Uterus (tissue), 2 donors: ENCODE measurements at regions not wholly inside any gene's neighbourhood (a gene's known extent, or its start where the extent isn't known, plus 50 kb on each side); places are given as distances from the start of the nearest gene placed in this dataset.

Source experiments
- POLR2A ChIP-seq, 2 donors: fragments of 450-650 bp; IDR thresholded peaks; one replicate each; pipeline ENCODE4 v1.6.1; 2016; ENCODE audit warnings: antibody characterized with exemption in 2 of 2, mild to moderate bottlenecking in 1 of 2, moderate library complexity in 1 of 2
- TF ChIP-seq, protein P1 (sequence below), 4 experiments: fragments of 200-600 bp in 2 of 4; fragments of 450-650 bp in 2 of 4; sonication (generic) in 2 of 4; IDR thresholded peaks; one replicate each; pipeline ENCODE4 v1.5.1; 2016 to 2019; ENCODE audit warnings: antibody characterized with exemption in 4 of 4, mild to moderate bottlenecking in 2 of 4, moderate library complexity in 1 of 4

DNA sequence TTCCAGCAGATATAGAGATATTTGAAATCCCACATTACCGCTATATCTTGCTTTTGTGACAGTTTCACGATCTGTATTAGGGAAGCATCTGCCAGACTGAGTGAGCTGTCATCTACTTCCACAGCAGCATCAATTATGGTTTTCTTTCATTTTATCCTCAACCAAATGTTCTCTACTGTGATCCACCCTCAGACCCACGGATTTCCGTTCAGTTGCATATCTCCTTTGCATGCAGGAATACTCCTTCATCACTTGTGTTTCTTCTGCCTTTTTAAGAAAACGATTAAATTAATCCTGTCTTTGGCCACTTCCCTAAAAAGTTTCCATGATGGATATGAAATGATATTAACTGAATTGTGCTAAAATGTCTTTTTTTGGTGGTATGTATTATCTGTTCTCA lies 262.1 kb upstream of the ADGRB3 start:
- TF ChIP-seq, protein P1, sequence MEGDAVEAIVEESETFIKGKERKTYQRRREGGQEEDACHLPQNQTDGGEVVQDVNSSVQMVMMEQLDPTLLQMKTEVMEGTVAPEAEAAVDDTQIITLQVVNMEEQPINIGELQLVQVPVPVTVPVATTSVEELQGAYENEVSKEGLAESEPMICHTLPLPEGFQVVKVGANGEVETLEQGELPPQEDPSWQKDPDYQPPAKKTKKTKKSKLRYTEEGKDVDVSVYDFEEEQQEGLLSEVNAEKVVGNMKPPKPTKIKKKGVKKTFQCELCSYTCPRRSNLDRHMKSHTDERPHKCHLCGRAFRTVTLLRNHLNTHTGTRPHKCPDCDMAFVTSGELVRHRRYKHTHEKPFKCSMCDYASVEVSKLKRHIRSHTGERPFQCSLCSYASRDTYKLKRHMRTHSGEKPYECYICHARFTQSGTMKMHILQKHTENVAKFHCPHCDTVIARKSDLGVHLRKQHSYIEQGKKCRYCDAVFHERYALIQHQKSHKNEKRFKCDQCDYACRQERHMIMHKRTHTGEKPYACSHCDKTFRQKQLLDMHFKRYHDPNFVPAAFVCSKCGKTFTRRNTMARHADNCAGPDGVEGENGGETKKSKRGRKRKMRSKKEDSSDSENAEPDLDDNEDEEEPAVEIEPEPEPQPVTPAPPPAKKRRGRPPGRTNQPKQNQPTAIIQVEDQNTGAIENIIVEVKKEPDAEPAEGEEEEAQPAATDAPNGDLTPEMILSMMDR (IDR thresholded peaks at IDR 0.05), result no peak
- TF ChIP-seq POLR2A (IDR thresholded peaks at IDR 0.05), result no peak
